ENCODE measurements at regions not wholly inside any gene's neighbourhood (a gene's known extent, or its start where the extent isn't known, plus 50 kb on each side); places are given as distances from the start of the nearest gene placed in this dataset.

DNA sequence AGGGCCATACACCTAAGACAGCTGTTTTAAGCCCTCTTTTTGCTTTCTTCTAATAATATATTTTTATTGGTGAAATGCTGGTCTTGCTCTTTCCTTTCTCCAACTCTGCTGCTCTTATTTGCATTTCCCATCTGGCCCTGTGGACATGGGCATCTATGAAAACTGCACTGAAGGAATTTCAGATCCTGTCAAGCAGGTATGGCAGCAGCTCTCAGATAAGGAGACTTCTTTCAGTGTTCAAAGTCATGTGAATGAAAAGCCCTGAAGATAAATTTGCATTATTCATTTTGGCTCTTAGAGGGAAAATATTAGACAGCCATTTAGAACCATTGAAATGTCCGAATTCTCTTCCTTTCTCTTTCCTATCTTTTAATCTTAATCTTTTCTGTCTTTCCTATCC is 668.0 kb upstream of the RIOK2 start:
- 90% methylated on average over 1 of the region's 1 CpG for WGBS
- no peak for DNase-seq (ENCODE audit: low read depth in 6 of 9, low spot score in 9 of 9)
- Histone ChIP-seq H3K9me3 (ENCODE audit: control insufficient read depth in 2 of 2, insufficient read depth in 1 of 2, low read length in 1 of 2) (peaks cover 0 to 14% of the 10 kb centered on the region in 2 donors), H3K27me3 (ENCODE audit: control insufficient read depth in 2 of 2, insufficient read depth in 1 of 2, low read length in 1 of 2) (no peaks in the 10 kb centered on the region), H3K36me3 (ENCODE audit: control insufficient read depth in 2 of 2, insufficient read depth in 2 of 2, low read length in 1 of 2) (no peaks in the 10 kb centered on the region), H3K4me1 (ENCODE audit: control insufficient read depth in 2 of 2, insufficient read depth in 2 of 2, low read length in 2 of 2) (no peaks in the 10 kb centered on the region), H3K4me3 (ENCODE audit: low read length in 2 of 2) (no peak overlapping the region), H3K27ac (ENCODE audit: low read depth in 1 of 2, low read length in 1 of 2) (no peak overlapping the region)

DNA sequence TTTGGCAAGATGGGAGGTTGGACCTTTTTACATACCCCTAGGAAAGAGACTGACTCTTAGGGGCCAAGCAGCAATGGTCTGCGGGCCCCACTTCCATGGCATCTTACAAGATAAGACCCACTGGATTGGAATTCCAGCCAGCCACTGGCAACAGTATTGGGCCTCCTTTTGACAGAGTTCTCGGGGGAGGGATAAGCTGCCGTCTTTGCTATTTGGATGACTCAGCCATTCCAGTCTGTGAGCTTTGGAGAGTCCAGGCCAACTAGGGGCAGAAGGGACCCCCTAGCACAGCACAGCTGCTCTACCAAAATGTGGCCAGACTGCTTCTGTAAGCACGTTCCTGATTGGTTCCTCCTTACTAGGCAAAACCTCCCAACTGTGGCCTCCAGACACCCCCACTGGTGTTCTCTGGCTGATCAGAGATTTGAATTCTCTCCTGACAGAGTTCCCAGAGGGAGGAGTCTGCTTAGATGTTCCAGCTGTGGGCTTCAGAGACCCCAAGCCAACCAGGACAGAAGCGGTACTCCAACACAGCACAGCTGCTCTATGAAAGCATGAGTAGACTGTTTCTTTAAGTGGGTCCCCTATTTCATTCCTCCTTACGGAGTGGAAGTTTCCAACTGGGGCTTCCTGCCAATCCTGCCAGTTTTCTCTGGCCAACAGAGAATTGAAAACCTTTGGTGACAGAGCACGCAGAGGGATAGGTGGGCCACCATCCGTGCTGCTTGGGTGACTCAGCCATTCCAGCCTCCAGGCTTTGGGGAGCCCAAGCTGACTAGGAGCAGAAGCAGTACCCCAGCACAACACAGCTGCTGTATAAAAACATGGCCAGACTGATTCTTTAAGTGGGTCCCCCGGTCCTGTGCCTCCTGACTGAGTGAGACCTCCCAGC is 672.1 kb upstream of the RIOK2 start:
- no peak for DNase-seq (ENCODE audit: low read depth in 6 of 9, low spot score in 9 of 9)
- no peaks in the 10 kb centered on the region for H3K27me3 ChIP-seq (ENCODE audit: control insufficient read depth in 2 of 2, insufficient read depth in 1 of 2, low read length in 1 of 2)
- no peak overlapping the region for H3K27ac ChIP-seq (ENCODE audit: low read depth in 1 of 2, low read length in 1 of 2)
- no peak overlapping the region for H3K4me3 ChIP-seq (ENCODE audit: low read length in 2 of 2)
- 90% methylated on average over 9 of the region's 9 CpGs for WGBS
- H3K4me1 ChIP-seq (ENCODE audit: control insufficient read depth in 2 of 2, insufficient read depth in 2 of 2, low read length in 2 of 2): no peaks in the 10 kb centered on the region
- no peaks in the 10 kb centered on the region for H3K36me3 ChIP-seq (ENCODE audit: control insufficient read depth in 2 of 2, insufficient read depth in 2 of 2, low read length in 1 of 2)
- H3K9me3 ChIP-seq (ENCODE audit: control insufficient read depth in 2 of 2, insufficient read depth in 1 of 2, low read length in 1 of 2): peaks cover 0 to 14% of the 10 kb centered on the region in 2 donors

DNA sequence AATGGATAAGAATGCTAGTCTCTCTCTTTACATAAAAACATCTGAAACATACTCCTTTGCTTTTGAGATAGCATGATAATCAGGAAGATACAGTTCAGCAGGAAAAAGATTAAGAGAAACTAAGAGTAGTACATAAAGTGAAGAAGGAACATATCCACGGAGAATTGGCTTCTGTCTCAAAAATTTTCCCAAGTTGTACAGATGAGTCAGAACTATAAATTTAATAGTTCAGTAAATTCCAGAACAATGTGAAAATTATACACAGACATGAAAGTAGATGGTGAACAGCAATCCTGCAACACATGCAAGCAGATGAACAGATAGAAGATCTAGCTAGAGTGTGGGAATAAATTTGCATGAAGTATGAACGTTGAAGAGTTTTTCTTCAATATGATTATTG is 691.4 kb upstream of the RIOK2 start:
- no peak for DNase-seq (ENCODE audit: low read depth in 6 of 9, low spot score in 9 of 9)
- Histone ChIP-seq H3K4me1 (ENCODE audit: control insufficient read depth in 2 of 2, insufficient read depth in 2 of 2, low read length in 2 of 2) (no peaks in the 10 kb centered on the region), H3K36me3 (ENCODE audit: control insufficient read depth in 2 of 2, insufficient read depth in 2 of 2, low read length in 1 of 2) (no peaks in the 10 kb centered on the region), H3K27me3 (ENCODE audit: control insufficient read depth in 2 of 2, insufficient read depth in 1 of 2, low read length in 1 of 2) (no peaks in the 10 kb centered on the region), H3K27ac (ENCODE audit: low read depth in 1 of 2, low read length in 1 of 2) (no peak overlapping the region), H3K9me3 (ENCODE audit: control insufficient read depth in 2 of 2, insufficient read depth in 1 of 2, low read length in 1 of 2) (no peaks in the 10 kb centered on the region), H3K4me3 (ENCODE audit: low read length in 2 of 2) (no peak overlapping the region)
- 94% methylated on average over 2 of the region's 2 CpGs for WGBS

DNA sequence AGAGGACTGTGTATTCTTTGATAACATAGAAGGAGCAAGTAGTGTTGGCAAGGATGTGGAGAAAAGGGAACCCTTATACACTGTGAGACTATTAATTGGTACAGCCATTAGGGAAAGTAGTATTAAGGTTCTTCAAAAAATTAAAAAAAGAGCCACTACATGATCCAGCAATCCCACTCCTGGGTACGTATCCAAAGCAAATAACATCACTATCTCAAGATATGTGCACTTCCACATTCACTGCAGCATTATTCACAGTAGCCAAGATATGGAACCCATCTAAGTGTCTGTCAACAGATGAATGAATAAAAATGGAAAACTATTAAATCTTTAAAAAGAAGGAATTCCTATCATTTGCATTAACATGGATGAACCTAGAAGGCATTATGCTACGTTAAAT is 693.2 kb upstream of the RIOK2 start:
- H3K4me1 ChIP-seq (ENCODE audit: control insufficient read depth in 2 of 2, insufficient read depth in 2 of 2, low read length in 2 of 2): no peaks in the 10 kb centered on the region
- no peak overlapping the region for H3K4me3 ChIP-seq (ENCODE audit: low read length in 2 of 2)
- no peaks in the 10 kb centered on the region for H3K9me3 ChIP-seq (ENCODE audit: control insufficient read depth in 2 of 2, insufficient read depth in 1 of 2, low read length in 1 of 2)
- H3K27me3 ChIP-seq (ENCODE audit: control insufficient read depth in 2 of 2, insufficient read depth in 1 of 2, low read length in 1 of 2): no peaks in the 10 kb centered on the region
- WGBS: 90% methylated on average over 2 of the region's 2 CpGs
- DNase-seq (ENCODE audit: low read depth in 6 of 9, low spot score in 9 of 9): no peak
- no peak overlapping the region for H3K27ac ChIP-seq (ENCODE audit: low read depth in 1 of 2, low read length in 1 of 2)
- H3K36me3 ChIP-seq (ENCODE audit: control insufficient read depth in 2 of 2, insufficient read depth in 2 of 2, low read length in 1 of 2): no peaks in the 10 kb centered on the region

DNA sequence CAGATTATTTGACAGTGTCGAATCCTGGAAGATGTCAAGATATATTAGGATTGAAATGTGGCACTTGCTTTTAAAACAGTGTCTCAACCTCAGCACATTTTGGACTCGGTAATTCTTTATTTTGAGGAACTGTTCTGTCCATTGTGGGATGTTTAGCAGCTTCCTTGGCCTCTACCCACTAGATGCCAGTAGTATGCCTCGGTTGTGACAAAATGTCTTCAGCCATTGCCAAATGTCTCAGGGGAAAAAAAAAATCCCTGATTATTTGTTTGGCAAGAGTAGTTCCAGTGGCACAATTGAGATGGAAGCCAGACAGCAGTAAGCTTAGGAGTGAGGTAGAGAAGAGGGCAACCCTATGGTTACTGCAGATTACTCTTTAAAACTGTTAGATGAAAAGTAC is 694.5 kb upstream of the RIOK2 start:
- no peak overlapping the region for H3K27ac ChIP-seq (ENCODE audit: low read depth in 1 of 2, low read length in 1 of 2)
- no peak overlapping the region for H3K4me3 ChIP-seq (ENCODE audit: low read length in 2 of 2)
- no peaks in the 10 kb centered on the region for H3K27me3 ChIP-seq (ENCODE audit: control insufficient read depth in 2 of 2, insufficient read depth in 1 of 2, low read length in 1 of 2)
- 86% methylated on average over 3 of the region's 3 CpGs for WGBS
- H3K36me3 ChIP-seq (ENCODE audit: control insufficient read depth in 2 of 2, insufficient read depth in 2 of 2, low read length in 1 of 2): no peaks in the 10 kb centered on the region
- H3K9me3 ChIP-seq (ENCODE audit: control insufficient read depth in 2 of 2, insufficient read depth in 1 of 2, low read length in 1 of 2): no peaks in the 10 kb centered on the region
- DNase-seq (ENCODE audit: low read depth in 6 of 9, low spot score in 9 of 9): no peak
- no peaks in the 10 kb centered on the region for H3K4me1 ChIP-seq (ENCODE audit: control insufficient read depth in 2 of 2, insufficient read depth in 2 of 2, low read length in 2 of 2)

DNA sequence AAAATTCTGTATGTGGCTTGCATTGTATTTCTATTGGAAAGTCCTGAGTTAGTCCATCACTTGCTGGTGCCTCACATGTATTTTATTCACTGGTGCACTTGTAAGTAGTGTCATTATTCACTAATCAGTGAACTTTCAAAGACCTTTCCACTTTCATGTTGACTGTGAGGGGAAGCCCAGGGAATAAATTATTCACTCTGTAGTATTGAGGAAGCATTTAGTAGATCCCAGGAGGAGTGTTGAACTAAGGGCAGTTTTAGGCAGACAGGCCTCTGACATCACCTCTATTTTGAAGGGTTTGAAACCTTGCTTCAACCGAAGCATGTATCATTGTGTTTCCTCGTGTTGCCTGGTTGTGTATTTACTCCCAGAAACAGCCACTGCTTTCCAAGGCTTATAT is 705.4 kb upstream of the RIOK2 start:
- no peaks in the 10 kb centered on the region for H3K27me3 ChIP-seq (ENCODE audit: control insufficient read depth in 2 of 2, insufficient read depth in 1 of 2, low read length in 1 of 2)
- DNase-seq (ENCODE audit: low read depth in 6 of 9, low spot score in 9 of 9): no peak
- H3K4me1 ChIP-seq (ENCODE audit: control insufficient read depth in 2 of 2, insufficient read depth in 2 of 2, low read length in 2 of 2): no peaks in the 10 kb centered on the region
- no peaks in the 10 kb centered on the region for H3K9me3 ChIP-seq (ENCODE audit: control insufficient read depth in 2 of 2, insufficient read depth in 1 of 2, low read length in 1 of 2)
- no peak overlapping the region for H3K27ac ChIP-seq (ENCODE audit: low read depth in 1 of 2, low read length in 1 of 2)
- WGBS: 89% methylated on average over 2 of the region's 2 CpGs
- H3K36me3 ChIP-seq (ENCODE audit: control insufficient read depth in 2 of 2, insufficient read depth in 2 of 2, low read length in 1 of 2): no peaks in the 10 kb centered on the region
- H3K4me3 ChIP-seq (ENCODE audit: low read length in 2 of 2): no peak overlapping the region

DNA sequence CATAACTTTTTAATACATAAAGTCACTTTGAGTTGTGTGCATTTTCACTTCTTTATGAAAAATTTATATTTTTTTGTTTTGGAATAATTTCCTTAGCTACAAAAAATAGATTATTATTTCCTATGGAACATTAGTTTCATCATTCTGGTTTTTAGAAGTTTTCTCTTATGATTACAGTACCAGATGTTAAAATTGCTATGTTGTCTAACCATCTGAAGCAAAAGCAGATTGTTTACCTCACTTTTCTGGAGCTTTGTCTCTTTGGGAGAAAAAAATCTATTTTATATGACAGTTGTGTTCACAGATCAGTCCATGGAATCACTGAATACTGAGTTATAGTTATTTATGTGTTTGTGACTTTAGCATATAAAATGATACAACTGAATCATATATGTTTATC is 708.9 kb upstream of the RIOK2 start:
- H3K4me3 ChIP-seq (ENCODE audit: low read length in 2 of 2): no peak overlapping the region
- H3K36me3 ChIP-seq (ENCODE audit: control insufficient read depth in 2 of 2, insufficient read depth in 2 of 2, low read length in 1 of 2): no peaks in the 10 kb centered on the region
- no peaks in the 10 kb centered on the region for H3K9me3 ChIP-seq (ENCODE audit: control insufficient read depth in 2 of 2, insufficient read depth in 1 of 2, low read length in 1 of 2)

DNA sequence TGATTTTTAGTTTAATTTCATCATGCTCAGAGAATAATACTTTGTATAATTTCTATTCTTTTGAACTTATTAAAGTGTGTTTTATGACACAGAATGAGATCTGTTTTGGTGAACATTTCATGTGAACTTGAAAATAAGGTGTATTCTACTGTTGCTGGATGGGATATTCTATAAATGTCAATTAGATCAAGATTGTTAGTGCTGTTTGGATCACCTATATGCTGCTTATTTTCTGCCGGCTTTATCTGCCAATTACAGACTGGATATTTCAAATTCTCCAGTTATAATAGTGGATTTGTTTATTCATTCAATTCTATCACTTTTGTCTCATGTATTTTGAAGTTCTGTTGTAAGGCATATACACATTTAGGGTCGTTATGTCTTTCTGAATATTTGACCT is 720.7 kb upstream of the RIOK2 start:
- 82% methylated on average over 2 of the region's 2 CpGs for WGBS
- Histone ChIP-seq H3K4me3 (ENCODE audit: low read length in 2 of 2) (no peak overlapping the region), H3K27ac (ENCODE audit: low read depth in 1 of 2, low read length in 1 of 2) (no peak overlapping the region), H3K4me1 (ENCODE audit: control insufficient read depth in 2 of 2, insufficient read depth in 2 of 2, low read length in 2 of 2) (no peaks in the 10 kb centered on the region), H3K36me3 (ENCODE audit: control insufficient read depth in 2 of 2, insufficient read depth in 2 of 2, low read length in 1 of 2) (no peaks in the 10 kb centered on the region), H3K27me3 (ENCODE audit: control insufficient read depth in 2 of 2, insufficient read depth in 1 of 2, low read length in 1 of 2) (no peaks in the 10 kb centered on the region), H3K9me3 (ENCODE audit: control insufficient read depth in 2 of 2, insufficient read depth in 1 of 2, low read length in 1 of 2) (peaks cover 0 to 1% of the 10 kb centered on the region in 2 donors)
- DNase-seq (ENCODE audit: low read depth in 6 of 9, low spot score in 9 of 9): no peak

More for the DNA sequence above, 708.9 kb upstream of the RIOK2 start:
- no peak for DNase-seq (ENCODE audit: low read depth in 6 of 9, low spot score in 9 of 9)
- H3K27me3 ChIP-seq (ENCODE audit: control insufficient read depth in 2 of 2, insufficient read depth in 1 of 2, low read length in 1 of 2): no peaks in the 10 kb centered on the region
- no peaks in the 10 kb centered on the region for H3K4me1 ChIP-seq (ENCODE audit: control insufficient read depth in 2 of 2, insufficient read depth in 2 of 2, low read length in 2 of 2)
- H3K27ac ChIP-seq (ENCODE audit: low read depth in 1 of 2, low read length in 1 of 2): no peak overlapping the region

DNA sequence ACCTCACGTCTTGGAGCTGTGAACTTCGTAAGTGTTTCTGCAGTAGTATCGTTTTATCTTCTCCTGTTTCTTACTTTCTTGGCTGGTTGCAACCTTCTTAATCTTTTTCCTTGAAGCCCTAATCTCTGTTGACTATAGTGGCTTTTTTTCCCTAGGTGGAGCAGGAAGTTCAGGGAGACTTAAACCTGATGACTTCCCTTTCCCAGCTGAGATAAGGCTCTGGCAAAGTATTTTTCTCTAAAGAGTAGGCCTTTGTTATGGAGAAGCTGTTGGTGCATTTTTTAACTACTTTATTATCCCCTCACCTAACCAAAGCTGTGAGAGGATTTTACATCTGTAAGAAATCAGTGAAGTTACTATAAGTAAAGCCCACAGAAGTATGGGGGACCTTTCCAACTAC is 723.1 kb upstream of the RIOK2 start:
- H3K27ac ChIP-seq (ENCODE audit: low read depth in 1 of 2, low read length in 1 of 2): no peak overlapping the region
- H3K4me1 ChIP-seq (ENCODE audit: control insufficient read depth in 2 of 2, insufficient read depth in 2 of 2, low read length in 2 of 2): no peaks in the 10 kb centered on the region
- peaks cover 0 to 1% of the 10 kb centered on the region in 2 donors for H3K9me3 ChIP-seq (ENCODE audit: control insufficient read depth in 2 of 2, insufficient read depth in 1 of 2, low read length in 1 of 2)
- DNase-seq (ENCODE audit: low read depth in 6 of 9, low spot score in 9 of 9): no peak
- H3K36me3 ChIP-seq (ENCODE audit: control insufficient read depth in 2 of 2, insufficient read depth in 2 of 2, low read length in 1 of 2): no peaks in the 10 kb centered on the region
- H3K27me3 ChIP-seq (ENCODE audit: control insufficient read depth in 2 of 2, insufficient read depth in 1 of 2, low read length in 1 of 2): no peaks in the 10 kb centered on the region
- 85% methylated on average over 3 of the region's 3 CpGs for WGBS
- H3K4me3 ChIP-seq (ENCODE audit: low read length in 2 of 2): no peak overlapping the region

Measured in thymus (tissue), 11 donors.